Pons (tissue), 1 donor: ENCODE measurements at regions not wholly inside any gene's neighbourhood (a gene's known extent, or its start where the extent isn't known, plus 50 kb on each side); places are given as distances from the start of the nearest gene placed in this dataset.

Experiments
- DNase-seq: peaks from one replicate; pipeline ENCODE4 v3.0.0-alpha.2; 2016; ENCODE audit warnings: low spot score

DNA sequence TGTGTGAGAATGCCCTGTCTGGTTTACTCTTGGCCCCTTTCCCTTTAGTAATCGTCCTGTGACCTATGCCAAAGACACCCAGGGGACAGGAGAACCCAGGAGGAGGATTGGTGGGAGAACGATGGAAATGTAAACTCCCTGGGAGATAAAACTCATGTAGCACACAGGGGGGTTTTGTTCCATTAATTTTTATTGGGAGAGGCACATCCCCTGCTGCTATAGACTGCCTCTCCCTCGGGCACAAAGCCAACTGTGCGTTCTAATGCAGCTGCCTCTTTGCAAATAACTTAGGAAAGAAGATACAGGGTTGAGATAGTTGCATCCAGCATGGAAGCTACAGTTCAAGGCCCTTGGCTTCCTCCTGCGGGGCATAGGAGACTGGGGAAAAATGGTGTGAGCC, 489.6 kb downstream of the SLC4A3 start:
- DNase-seq = no peak

DNA sequence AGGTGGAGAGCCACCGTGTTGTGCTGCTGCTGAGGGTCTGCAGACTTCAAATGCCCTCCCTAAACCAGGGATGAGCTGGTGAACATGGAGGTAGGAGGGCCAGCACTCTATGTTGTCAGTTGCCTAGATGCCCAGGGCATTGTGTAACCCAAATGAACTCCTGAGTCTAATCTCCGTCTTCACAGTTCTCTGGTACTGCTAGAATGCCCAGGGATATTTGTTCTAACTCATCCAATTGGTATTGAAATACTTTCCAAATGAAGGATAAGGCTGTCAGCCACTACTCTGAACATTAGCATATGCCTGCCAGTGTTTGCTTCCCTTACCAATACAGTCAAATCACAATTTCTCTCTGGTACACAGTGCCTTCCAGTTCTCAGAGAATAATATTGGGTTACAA, 492.6 kb downstream of the SLC4A3 start:
- no peak for DNase-seq

DNA sequence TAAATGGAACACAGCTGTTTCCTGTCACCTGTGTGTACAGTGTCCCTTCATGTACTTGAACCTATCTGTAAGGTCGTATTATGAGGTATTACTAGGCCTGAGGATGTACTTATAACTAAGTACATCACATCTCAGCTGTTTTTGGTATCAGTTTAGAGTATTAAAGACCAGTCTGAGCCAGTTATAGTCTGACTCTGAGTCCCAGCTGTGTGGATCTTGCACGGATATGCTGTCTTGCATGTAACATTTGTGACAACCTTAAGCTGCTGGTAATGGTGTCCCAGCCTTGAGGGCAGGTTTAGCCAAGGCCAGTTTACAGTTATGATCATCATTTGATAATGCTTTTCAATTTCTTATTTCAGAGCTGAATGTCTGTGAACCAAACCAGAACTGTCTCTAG, 496.3 kb downstream of the SLC4A3 start:
- no peak for DNase-seq

- no peak for DNase-seq
Measured at GRCh38 chr2:220125551-220125950, 498.1 kb downstream of the SLC4A3 start.

DNA sequence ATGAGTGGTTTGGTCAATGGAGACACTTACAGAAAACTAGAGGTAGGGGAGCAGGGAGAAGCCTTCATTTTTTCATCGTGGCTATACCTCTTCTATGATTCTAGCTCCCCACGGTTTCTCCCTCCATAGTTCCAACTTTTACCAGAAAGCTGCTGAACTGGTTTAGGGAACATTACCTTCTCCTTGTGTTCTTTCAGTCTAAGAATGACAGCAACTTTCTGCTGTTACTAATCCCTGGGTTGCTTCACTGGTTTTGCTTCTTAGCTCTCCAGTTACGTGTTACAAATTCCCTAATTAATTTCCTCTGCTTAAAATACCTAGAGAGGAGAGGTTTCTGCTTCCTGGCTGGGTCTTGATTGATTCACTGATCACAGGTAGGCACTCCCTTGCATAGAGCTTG, 499.9 kb downstream of the SLC4A3 start:
- no peak for DNase-seq

DNA sequence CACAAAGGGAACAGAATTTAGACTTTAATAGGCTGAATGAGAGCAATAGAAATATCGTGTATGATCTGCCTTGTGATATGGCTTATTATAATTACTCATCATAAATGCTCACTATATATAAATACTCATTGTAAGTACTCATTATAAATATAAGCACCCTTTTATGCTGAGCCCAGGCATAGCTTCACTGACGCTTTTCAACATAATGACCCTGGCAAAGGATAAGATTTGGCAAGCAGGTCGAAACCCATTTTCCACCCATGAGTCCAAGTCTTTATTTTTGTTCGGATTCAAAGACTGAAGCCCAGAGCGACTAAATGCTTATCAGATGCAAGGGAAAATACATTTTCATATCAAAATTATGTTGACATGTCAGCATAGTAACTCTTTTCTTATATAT, 500.4 kb downstream of the SLC4A3 start:
- DNase-seq = no peak

- DNase-seq = no peak
Measured at GRCh38 chr2:220129391-220129790, 502.0 kb downstream of the SLC4A3 start.

DNA sequence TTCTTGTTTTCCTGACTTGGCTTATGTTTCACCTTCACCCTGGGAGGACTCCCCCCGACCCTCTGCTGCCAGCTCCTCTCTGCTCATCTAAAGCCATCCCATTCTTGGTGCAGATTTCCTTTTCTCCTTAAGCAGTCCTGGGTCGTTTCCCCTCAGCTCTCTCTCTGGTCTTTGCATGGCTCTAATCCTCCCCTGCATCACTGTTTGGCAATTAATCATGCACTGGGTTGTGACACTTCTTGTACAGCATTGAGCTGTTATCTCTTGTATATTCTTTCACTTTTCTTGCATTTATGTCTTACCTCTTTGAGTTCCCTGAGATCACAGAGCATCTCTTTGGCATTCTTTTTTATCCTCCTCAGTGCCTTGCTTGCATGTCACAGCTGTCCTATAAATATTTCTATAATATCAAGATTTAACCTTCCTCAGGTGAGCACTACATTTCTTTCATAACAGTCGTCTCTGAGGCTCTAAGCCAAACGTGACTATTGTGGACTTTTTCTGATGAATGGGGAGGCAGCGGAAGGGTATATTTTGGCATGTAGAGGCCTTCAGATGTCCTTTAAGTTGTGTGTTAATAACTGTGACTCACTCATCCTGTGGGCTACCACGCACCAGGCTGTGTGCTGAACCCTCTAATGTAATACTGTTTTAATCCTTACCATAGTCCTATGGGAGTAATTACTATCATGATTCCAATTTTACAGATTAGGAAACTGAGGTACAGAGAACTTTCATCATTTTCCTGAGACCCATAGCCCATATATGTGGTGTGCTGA, 507.5 kb downstream of the SLC4A3 start:
- DNase-seq = no peak

GRCh38 chr2:220143336-220143735, 515.9 kb downstream of the SLC4A3 start:
- no peak for DNase-seq

DNA sequence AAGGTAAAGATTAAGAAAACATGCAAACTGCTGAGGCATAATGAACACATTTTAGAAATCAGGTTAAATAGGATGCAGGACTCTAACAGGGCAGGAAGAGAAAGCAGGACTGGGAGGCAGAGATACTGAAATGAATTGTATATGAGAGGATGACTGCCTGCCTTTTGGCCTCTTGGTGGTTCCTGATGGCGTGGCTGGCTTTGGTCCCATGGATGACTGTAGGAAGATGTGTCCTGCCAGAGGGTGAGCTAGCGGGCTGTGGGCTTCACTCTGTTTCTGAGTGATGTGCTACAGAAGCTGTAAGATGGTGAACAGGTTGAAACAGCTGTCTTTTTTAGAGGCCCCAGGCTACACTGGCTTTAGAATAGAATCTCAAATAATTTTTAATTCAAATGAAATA, 517.0 kb downstream of the SLC4A3 start:
- no peak for DNase-seq

- DNase-seq = no peak
Measured at GRCh38 chr2:220147161-220148038, 520.0 kb downstream of the SLC4A3 start.

- DNase-seq = no peak
Measured at GRCh38 chr2:220148471-220149248, 521.2 kb downstream of the SLC4A3 start.

GRCh38 chr2:220151341-220151740, 523.9 kb downstream of the SLC4A3 start:
- DNase-seq = no peak

DNA sequence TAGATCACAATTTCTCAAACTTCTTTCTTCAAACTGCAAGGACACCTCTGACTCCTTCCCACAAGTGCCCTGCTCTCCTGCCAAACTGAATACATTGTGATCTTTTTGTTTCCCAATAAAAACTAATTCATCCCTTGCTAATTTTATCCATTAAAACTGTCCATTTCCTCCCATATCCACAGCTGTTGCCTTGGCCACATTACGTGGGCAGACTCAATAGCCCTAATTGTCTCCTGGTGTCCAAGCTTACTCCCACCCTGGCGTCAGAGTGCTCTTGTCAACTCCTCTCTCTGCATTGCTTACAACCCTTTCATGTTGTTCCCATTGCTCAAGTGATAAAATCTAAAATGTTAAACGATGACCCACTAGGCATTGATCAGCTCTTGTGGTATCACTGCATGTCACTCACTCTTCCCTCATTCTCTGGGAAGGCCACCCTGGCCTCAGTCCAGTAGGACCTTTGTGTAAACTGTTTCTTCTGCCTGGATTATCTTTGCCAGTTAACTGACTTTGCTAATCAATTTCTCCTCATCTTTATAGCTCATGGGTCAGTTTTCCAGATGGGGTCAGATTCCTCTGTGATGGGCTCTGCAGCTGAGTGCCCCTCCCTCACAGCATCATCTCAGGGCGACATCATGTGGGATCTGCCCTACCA, 525.0 kb downstream of the SLC4A3 start:
- DNase-seq = no peak

DNA sequence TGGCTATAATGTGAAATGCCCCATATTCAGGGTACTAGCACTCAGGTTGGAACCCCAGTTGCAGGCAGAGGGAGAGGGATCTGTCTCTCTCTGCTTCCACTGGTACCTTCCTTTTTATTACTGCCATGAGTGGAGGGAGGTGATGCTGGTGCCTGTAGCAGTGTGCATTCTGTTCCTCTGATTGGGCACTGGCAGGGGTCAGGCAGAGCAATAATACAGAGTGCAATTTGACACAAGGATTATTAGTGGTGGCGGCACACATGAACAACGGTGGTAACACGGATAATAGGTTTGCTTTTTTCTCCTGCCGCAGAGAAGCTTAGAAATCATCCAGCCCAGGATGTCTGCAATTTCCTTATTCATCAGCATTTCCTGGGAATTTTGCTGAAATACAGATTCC, 525.7 kb downstream of the SLC4A3 start:
- DNase-seq = no peak

DNA sequence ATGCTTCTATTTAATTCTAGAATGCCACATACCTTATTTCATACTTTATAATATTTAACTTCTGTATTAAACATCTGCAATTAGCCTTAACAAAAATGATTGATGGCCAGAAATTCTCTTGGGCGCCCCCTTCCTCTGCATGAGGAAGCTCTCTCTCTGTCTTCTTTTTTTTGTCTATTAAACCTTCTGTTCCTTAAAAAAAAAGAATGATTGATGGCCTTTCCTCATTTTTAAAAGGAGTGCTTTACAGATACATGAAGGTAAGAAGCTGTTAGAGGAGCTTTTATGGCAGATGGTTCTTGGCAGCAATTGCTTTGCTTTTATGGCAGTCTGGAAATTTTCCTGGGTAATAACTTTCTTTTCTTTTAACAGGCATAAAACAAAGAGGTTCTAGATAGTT, 526.9 kb downstream of the SLC4A3 start:
- no peak for DNase-seq

DNA sequence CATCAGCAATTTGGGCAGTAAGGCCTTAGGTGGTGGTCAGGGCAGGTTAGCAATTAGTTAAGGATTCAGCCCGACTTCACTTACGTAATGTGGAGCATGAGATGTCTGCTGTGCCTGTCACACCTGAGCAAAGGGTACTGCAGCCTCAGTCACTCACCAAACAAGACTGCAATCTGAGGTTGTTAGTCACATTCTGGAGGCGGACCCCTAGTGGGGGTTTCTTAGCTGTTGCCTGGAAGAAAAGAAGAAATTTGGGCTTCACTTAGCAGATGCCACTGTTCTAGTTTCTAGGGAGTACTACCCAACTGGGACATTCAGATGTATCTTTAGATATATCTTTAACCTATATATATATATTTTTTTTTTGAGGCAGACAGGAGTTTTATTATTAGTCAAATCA, 529.9 kb downstream of the SLC4A3 start:
- DNase-seq = no peak

DNA sequence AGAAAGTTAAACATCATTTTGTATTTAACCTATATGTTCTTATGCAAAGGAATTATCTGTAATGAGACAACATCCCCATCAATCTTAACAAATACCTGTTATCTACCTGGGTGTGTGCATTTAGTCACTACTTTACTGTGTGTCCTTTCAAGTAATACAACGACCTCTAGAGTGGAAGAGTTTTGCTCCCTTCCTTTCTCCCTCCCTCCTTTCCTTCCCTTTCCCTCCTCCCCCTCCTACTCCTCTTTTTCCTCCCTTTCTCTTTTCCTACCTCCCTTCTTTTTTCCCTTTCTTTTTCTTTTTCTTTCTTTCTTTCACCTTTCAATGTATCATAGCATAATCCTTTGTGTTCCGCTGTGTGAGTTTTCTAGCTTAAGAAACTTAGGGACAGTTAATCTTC, 532.3 kb downstream of the SLC4A3 start:
- DNase-seq = no peak

- no peak for DNase-seq
Measured at GRCh38 chr2:220162320-220162719, 534.9 kb downstream of the SLC4A3 start.

- no peak for DNase-seq
Measured at GRCh38 chr2:220163486-220163885, 536.1 kb downstream of the SLC4A3 start.

- DNase-seq = no peak
Measured at GRCh38 chr2:220165401-220165800, 538.0 kb downstream of the SLC4A3 start.

- DNase-seq = no peak
Measured at GRCh38 chr2:220166616-220167015, 539.2 kb downstream of the SLC4A3 start.
